ENCODE measurements at regions not wholly inside any gene's neighbourhood (a gene's known extent, or its start where the extent isn't known, plus 50 kb on each side); places are given as distances from the start of the nearest gene placed in this dataset.

DNA sequence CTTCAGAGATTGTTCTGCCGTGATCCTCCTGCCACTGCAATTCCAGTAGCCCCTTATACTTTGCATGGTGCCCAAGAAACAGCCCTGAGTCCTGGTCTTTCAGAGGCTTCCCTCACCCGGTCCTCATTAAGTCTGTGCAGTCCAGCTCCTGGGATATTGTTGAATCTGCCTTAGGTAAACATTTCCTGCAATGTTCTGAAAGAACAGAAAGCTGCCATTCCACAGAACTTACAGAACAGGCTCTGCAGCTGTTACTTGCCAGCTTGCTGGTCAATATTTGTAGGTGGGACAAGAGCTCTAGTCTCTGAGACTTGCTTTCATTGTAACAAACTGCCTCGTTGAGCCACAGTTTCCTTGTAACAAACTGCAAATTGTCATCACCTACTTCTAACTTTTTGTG lies 115.0 kb upstream of the KIF5B start:
- DNase-seq (ENCODE audit: low spot score) = no peak

DNA sequence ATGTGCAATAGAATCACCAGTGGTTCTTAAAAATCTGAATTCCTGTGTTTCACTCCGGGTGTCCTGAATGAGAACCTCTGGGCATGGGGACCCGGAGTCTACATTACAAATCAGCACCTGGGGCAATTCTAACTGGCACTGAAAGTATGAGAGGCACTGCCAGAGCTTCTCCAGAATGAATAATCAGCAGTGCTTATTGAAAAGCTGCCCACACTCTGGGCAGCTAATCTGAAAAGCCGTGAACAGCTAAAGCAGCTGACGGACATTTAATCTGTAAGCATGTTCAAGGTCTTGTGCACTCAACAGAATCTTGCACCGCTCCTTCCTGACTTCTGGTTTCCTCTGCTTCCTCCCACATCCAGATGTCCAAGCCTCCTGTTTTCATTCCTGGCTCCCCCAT lies 113.3 kb upstream of the KIF5B start:
- no peak for DNase-seq (ENCODE audit: low spot score)

DNA sequence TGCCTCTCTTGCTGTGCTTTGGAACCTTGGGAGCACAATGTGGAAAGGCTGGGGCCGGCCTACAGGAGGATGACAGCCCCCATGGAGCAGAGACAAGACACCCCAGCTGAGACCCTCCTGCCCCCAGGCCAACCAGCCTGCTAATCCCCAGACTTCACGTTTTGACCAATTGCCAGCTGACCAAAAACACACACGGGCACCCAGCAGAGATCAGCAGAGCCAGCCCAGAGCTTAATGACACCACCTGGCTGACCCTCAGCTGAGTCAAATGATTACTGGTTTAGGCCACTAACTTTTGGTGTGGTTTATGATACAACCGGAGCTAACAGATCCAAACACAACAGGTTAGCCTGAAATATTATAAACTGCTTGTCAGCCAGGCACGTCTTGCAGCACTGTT lies 111.2 kb upstream of the KIF5B start:
- DNase-seq (ENCODE audit: low spot score) = no peak

DNA sequence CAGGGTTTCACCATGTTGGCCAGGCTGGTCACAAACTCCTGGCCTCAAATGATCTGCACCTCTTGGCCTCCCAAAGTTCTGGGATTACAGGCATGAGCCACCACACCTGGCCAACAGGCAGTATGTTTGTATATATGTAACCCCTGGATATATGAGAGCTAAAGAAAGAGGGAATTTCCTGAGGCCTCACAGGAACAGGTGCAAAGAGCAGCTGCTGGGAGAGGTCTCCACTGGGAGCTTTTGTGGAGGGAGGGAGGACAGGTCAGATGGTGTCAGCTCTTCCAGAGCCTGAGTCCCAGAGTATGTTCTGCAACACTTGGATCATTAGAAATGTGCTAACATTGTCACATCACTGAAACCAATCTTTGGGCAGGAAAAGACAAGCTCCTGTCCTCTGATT lies 110.1 kb upstream of the KIF5B start:
- DNase-seq (ENCODE audit: low spot score) = no peak

DNA sequence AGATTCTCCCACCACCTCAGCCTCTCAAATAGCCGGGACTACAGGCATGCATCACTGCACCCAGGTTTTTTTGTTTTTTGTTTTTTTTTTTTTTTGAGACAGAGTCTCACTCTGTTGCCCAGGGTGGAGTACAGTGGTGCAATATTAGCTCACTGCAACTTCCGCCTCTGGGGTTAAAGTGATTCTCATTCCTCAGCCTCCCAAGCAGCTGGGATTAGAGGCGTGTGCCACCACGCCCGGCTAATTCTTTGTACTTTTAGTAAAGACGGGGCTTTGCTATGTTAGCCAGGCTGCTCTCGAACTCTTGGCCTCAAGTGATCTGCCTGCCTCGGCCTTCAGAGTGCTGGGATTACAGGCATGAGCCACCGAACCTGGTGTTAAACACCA lies 107.5 kb upstream of the KIF5B start:
- no peak for DNase-seq (ENCODE audit: low spot score)

DNA sequence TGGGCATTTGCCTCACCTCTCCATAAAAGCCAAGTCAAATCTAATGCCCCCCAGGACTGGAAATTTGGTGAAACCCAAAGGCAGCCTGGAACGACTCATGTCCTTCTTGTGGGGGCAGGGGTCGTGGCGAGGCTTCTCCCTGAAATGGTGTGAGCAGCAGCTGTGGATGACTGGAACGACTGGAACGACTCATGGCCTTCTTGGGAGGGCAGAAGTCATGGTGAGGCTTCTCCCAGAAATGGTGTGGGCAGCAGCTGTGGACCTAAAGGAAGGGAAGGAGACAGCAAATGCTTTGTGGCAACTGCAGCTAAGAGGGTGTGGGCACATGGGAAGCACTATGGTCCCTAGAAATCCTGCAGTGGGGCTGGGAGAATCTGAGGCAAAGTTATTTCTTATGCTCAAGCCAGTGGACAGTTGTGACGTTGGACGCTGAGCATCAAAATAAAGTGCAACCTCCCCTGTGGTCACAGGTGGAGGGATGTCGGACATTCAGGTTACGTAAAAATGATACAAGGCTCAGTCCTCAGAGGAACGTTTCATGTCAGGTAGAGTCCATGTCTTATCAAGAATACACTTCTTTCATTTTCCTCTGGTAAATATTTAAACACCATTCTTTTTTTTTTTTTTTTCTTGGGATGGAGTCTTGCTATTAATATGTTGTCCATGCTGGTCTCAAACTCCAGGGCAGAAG lies 107.0 kb upstream of the KIF5B start:
- no peak for DNase-seq (ENCODE audit: low spot score)

DNA sequence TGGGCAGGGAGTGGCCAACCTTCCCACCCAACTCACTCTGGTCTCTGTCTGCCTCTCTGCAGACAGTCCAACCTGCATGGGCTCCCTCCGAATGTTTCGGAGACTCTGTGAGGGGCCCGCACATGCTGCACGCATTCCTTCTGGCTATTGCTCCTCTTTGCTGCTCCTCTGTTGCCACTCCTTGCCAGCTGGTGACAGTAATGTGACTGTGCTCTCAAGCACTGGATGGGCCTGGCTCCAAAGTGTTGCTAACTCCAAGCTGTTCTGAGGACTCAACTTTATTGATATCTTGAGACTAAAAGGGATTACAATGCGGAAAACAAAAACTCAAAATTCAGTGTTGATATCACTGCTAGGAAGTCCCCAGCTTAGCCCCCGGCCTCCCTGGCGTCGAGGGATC lies 105.4 kb upstream of the KIF5B start:
- no peak for DNase-seq (ENCODE audit: low spot score)

DNA sequence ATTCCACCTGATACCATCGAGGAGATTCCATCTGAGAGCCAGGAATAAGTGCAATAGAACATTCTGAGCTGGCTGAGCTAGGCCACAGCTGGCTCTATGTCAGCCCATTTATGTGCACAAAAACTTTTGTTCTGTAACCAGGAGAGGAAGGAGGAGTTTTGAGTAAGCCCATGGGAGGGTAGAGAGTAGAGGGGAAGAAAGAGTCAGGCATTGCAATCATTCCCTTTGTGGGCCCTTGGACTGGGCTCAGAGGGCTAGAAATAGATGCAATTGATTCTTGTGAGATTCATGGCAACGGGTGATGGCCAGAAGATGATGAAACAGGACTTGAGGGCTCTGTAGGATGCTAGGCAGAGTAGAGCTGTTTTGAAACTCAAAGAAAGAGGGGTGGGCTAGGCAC lies 104.6 kb upstream of the KIF5B start:
- DNase-seq (ENCODE audit: low spot score) = no peak

DNA sequence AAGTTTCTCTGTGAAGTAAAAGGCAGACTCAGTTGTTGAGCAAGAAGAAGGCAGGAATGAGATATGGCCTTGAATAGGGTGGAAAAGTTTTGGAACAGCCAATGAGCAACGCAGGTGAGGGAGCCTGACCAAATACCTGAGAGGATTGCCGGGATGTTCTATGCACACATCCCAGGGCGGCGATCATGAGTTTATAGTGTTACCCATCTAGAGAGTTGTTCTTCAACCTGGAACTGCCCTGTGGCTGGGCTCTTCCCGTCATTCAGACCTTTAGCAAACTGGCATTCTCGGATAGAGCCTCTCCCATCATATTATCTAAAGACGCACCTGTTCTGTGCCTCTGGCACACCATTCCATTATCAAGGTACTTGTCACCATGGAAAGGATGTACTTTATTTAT lies 103.0 kb upstream of the KIF5B start:
- DNase-seq (ENCODE audit: low spot score) = no peak

DNA sequence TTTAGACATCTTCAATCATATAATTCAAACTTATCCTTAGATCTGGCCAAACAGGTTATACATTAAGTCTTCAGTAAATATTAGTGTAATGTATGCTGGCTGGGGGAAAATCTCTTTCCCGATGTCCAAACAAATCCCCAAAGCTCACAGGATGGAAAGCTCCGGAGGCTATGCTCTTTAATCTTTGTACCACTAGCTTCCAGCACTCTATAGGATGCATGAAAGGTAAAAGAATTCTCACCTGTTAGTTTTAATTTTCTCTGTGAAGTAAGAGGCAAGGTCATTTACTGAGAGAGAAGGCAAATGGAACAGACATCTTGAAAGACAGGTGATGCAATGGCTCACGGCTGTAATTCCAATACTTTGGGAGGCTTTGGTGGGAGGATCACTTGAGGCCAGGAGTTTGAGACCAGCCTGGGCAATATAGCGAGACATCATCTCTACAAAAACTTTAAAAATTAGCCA lies 99.8 kb upstream of the KIF5B start:
- no peak for DNase-seq (ENCODE audit: low spot score)

DNA sequence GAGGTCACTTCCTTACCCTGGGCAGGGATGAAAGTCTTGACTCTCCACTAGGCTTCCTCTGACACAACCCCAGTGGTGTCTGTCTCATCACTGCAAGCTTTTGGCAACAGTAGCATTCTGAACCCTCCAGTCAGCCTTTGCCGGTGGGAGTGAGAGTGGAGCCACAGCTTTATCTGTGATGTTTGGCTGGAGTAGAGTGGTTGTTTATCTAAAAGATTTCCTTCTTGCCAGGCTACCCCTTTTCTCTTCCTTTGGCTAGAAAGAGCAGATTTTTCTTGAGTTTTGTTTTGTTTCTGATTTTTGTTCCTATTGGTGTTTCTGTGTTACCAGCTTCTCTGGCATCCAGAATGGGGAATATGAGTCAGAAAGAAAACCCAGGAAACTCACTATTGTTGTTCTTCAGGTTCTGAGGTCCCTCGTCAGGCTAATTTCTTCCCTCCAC lies 98.9 kb upstream of the KIF5B start:
- no peak for DNase-seq (ENCODE audit: low spot score)

DNA sequence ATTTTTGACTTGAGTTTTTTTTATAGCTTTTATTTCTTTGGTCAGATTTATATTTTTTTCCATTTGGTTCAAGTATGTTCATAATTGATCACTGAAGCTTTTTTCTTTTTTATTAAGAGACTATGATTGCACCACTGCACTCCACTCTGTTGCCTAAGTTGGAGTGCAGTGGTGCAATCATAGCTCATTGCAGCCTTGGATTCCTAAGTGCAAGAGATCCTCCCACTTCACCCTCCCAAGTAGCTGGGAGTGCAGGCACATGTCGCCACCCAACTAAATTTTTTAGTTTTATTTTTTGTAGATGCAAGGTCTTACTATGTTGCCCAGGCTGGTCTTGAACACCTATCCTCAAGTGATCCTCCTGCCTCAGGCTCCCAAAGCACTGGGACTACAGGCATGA lies 97.7 kb upstream of the KIF5B start:
- no peak for DNase-seq (ENCODE audit: low spot score)

DNA sequence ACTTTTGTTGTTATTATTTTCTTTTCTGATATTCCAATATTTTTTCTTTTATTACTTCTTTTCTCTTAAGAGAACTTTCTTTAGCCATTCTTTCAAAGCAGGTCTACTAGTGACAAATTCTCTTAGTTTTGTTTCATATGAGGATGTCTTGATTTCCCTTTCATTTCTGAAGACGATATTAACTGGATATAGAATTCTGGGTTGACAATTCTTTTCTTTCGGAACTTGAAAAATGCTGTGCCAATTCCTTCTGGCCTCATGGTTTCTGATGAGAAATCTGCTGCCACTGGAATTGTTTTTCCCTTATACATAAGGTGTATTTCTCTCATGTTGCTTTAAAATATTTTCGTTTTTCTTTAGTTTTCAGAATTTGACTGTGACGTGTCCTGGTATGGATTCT lies 97.0 kb upstream of the KIF5B start:
- no peak for DNase-seq (ENCODE audit: low spot score)

DNA sequence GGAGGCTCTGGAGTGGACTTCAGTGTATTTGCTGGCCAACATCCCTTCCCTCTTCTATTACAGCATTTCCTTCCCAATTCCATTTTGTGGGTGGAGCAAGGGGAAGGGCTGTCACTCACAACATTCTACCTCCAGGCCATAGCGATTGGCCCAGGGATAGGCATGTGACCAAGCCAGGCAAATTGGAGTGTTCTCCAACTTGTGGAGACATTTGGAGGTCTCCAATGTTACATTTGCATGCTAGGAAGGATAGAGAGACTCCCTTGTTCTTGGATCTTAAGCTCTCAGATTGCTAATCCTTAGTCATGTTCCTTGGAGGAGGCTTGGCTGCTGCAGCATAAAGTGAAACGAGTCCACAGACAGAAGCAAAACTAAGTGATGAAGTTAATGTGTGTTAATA lies 95.6 kb upstream of the KIF5B start:
- no peak for DNase-seq (ENCODE audit: low spot score)

DNA sequence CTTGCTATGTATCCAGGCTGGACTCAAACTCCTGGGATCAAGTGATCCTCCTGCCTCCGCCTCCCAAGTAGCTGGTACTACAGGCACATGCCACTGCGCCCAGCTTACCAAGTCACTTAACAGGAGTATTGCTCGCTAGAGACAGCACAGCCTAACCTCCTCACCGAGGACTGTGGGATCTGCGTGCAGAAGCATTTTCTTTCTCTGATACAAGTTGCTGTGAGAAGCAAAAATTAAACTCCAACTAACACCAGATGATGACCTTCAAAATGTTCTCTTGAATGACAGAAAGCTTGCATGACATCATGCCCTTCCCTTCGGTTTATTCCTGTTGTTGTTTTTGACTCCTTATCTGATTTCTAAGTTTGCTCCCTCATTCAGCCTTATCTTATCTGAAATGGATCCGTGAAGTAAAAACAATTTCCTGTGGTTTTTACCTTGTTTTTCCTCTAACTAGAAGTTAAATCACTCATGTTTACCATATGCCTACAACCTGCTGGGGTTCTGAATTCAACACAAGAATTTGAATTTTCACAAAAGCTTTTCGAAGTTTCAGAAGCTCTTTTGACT lies 94.4 kb upstream of the KIF5B start:
- DNase-seq (ENCODE audit: low spot score) = no peak

DNA sequence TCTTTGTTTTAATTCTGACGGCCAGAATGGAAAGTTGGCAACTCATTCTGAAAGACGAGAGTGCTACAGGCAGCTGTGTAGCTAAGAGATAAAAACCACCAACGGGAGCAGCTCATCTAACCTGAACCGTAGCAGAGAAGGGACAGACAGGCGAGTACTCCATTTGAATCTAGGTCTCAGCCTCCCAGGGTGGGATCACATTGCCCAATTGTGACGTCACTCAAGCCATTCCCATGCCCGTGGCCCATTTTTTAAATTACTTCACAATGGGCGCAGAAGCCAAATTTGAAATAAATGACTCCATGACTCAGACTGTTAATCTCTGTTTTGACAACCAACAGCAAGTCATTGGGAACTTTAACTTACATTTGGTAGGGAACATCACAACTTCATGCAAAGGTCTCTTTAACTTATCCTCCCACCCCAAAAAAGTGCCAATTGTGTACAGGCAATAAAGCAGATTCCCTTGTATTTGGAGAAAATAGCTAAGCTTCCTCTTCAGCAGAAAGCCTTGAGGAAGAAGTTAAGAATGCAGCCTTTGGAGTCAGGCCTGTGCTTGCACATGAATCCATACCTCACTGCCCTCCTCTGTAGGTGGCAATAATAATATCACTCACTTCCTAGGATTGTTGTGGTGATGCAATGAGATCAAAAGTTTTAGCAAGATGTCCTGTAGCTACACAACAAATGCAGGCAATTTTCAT lies 93.2 kb upstream of the KIF5B start:
- DNase-seq (ENCODE audit: low spot score) = peak; percentile 36

DNA sequence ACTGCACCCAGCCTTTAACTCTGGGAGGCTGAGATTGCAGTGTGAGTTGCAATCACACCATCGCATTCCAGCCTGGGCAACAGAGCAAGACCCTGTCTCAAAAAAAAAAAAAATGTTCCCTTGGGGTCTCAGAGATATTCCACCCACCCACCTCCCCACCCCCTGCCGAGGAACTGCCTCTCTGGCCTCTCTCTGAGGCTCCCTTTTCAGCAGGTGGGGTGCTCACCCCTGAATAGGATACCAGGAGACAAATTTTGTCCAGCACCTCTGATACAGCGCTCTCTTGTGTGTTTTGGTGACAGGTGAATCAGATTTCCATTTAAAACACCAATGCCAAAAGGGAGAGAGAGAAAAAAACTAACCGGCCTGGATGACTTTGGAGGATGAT lies 92.6 kb upstream of the KIF5B start:
- DNase-seq (ENCODE audit: low spot score) = no peak

DNA sequence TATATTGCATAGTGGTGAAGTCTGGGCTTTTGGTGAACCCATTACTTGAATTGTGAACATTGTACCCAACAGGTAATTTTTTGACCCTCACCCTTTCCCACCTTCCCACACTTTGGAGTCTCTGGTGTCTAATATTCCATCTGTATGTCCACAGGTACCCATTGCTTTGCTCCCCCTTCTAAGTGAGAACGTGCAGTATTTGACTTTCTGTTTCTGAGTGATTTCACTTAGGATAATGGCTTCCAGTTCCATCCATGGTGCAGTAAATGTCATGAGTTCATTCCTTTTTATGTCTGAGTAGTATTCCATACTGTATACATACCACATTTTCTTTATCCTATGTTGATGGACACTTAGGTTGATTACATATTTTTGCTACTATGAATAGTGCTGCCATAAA lies 91.5 kb upstream of the KIF5B start:
- no peak for DNase-seq (ENCODE audit: low spot score)

DNA sequence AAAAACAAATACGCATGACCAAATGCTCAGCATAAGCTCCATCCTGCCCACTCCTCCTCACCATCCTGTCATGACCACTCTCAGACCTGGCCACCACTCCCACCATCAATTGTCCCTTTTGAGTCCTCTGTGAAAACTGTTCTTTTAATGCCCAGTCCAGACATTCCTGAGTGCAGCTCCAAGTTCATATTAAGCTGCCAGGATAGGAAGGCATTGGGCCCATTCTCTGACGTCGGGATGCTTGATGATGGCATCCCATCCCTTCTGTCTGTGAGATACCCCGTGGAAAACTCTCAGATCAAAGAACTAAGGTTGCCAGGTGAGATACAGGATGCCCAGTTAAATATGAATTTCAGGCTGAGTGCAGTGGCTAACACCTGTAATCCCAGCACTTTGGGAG lies 89.9 kb upstream of the KIF5B start:
- no peak for DNase-seq (ENCODE audit: low spot score)

DNA sequence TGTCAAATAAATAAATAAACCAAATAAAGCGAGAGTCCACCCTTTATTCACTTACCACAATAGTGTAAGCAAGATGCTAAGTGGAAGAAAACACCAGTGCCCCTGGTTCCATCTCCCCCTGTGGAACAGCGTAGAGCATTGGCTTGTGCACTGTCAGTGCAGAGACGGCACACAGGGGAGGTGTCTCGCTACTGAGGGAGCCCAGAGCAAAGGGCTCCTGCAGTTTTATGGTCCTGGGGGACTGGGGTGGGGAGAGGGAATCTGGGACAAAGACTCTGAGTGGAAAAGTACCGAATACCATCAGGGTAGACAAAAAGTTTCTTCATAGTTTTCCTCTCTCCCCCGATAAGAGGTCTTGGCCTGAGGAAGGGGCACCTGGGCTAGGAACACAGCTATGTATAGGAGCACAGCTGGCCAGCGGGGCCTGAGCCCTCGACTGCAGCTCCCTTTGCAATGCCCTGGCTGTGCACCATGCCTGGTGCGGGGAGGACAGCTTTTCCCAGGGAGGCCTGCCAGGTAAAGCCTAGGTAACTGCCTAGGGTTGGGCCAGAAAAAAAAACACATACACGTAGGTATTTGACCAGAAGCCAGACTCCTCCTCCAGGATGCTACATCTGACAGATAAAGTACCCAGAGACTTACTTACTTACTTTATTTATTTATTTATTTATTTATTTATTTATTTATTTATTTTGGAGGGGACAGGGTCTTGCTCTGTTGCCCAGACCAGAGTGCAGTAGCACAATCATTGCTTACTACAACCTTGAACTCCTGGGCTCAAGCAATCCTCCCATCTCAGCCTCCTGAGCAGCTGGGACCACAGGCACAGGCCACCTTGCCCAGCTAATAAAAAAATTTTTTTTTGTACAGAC lies 88.8 kb upstream of the KIF5B start:
- DNase-seq (ENCODE audit: low spot score) = no peak

DNA sequence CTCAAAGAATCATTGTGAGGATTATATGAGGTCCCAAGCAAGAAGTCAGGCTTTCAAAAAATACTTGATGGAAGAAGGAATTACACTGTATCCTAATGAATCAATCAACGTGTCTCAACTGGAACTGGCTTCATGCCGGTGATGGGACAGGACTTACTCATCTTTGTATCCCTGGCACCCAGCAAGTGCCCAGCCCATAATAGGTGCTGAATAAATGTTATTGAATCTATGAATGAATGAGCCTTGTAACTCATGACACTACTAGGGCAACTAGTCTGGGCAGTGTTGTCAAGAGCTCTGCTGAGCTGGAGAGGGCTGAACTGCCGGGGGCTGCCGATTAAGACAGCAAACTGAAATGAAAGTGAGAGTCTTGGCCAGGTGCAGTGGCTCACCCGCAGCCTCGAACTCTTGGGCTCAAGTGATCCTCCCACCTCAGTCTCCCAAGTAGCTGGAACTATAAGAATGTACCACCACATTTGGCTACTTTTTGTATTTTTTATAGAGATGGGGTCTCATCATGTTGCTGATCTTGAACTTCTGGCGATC lies 87.2 kb upstream of the KIF5B start:
- no peak for DNase-seq (ENCODE audit: low spot score)

DNA sequence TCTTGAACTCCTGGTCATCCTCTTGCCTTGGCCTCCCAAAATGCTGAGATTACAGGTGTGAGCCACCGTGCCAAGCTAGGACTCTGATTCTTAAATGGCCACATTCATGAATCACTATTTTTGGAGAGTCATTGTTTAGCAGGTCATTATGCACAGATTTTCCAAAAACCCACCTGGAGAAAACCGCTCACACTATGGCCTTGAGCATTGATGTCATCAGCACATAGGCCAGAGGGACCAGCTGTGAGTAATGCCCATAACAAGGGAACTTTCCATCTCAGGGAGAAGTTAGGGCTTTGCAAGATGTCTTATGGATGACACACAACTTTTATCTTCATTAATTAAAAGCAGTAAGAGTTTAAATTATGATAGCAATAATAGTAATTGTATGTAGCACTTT lies 86.4 kb upstream of the KIF5B start:
- no peak for DNase-seq (ENCODE audit: low spot score)

All from kidney capillary endothelial cell (primary cell).